NCI-H1436 (cell line): ENCODE measurements at regions not wholly inside any gene's neighbourhood (a gene's known extent, or its start where the extent isn't known, plus 50 kb on each side); places are given as distances from the start of the nearest gene placed in this dataset.
A peak's percentile ranks its signal among the peaks of the same experiment; 100 is the strongest.
"Not testable (repeated sequence)": the region's sequence is repeated elsewhere in the genome, so short reads cannot be mapped to it uniquely, and the experiment has no call there.

ENCODE experiments used
- DNase-seq: peaks from one replicate; lab custom pipeline; 2025; lab: John Stamatoyannopoulos, UW

DNA sequence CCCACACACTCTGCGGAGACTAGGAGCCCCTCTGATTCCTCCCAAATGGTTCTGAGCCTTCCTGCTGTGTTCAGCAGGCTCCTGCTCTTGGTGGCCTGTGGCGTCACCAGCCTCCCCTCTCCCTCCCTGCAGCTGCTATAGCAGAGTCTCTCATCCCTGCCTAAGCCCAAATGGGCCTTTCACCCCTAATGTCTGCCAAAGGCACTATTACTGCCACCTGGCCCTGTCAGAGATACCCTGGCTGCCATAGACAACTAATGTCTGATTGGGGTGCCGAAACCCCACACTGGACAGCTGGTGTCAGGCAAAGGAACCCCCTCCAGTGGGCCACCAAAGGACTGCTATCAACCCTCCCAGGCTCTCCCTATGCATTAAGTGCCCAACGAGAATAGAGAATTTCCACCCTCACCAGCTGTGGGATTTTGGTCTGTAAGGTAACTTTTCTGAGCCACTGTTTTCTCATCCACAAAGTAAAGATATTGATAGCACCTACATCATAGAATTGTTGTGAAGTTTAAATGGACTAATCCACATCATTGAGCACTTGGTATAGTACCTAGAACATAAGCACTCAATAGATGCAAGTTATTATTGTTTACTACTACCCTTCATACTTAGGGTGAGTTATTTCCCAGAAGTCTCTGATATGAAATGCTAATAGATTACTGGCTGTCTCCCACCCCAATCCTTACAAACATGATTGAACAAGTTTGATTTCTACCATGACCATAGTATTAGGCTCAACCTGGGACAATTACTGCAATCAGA, 421.3 kb downstream of the MID1IP1 start:
- no peak for DNase-seq

- no peak for DNase-seq
These were observed 425.0 kb downstream of the MID1IP1 start for GRCh38 chrX:39226251-39226650.

GRCh38 chrX:39227371-39227770, 426.1 kb downstream of the MID1IP1 start:
- no peak for DNase-seq

GRCh38 chrX:39238006-39238405, 436.7 kb downstream of the MID1IP1 start:
- DNase-seq: no peak

- DNase-seq: peak; percentile 7
These were observed 440.9 kb downstream of the MID1IP1 start for GRCh38 chrX:39242187-39242586.

DNA sequence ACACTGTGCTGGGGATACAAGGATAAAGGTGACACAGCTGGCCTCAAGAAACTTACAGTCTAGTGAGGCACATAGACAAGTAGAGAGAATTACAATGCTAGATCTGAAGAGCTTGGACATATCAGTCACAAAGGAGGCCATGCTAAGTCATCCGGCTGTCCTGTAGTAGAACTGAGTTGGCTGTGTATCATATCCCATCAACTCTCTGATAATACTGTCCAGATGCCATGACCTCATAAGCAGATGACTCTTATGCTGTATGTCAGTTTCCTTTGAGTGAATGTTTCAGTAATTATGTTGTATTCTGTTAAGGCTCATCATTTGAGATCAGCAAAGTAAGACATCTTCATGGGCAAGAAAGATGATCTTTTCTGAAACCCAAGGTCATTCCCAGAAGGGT, 442.9 kb downstream of the MID1IP1 start:
- no peak for DNase-seq

- no peak for DNase-seq
These were observed 443.8 kb downstream of the MID1IP1 start for GRCh38 chrX:39245024-39245423.

GRCh38 chrX:39247536-39247935, 446.3 kb downstream of the MID1IP1 start:
- DNase-seq: no peak

GRCh38 chrX:39248330-39248729, 447.1 kb downstream of the MID1IP1 start:
- no peak for DNase-seq

- no peak for DNase-seq
These were observed 448.7 kb downstream of the MID1IP1 start for GRCh38 chrX:39249999-39250398.

GRCh38 chrX:39251995-39252394, 450.7 kb downstream of the MID1IP1 start:
- DNase-seq: no peak

DNA sequence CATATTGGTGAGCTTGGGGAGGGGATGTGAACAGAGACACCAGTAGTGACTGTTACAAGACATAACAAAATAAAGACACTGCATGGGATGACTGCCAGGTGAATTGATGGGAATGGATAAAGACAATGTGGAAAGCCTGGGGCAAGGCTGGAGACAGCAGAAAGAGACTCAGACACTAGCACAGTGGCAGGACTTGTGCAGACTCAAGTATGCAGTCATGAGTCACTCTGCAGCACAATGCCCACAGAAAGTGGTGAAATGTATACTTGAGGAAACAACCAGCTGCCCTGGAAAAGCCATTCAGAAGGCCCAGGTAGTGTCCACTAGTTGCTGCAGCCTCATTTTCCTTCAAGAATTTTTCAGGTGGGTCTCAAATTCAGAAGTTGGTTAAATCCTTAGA, 452.3 kb downstream of the MID1IP1 start:
- DNase-seq: no peak

GRCh38 chrX:39258331-39258730, 457.1 kb downstream of the MID1IP1 start:
- DNase-seq: no peak

GRCh38 chrX:39260965-39261364, 459.7 kb downstream of the MID1IP1 start:
- DNase-seq: no peak

- peak; percentile 13 for DNase-seq
These were observed 460.3 kb downstream of the MID1IP1 start for GRCh38 chrX:39261446-39262147.

GRCh38 chrX:39262641-39263040, 461.4 kb downstream of the MID1IP1 start:
- DNase-seq: no peak

DNA sequence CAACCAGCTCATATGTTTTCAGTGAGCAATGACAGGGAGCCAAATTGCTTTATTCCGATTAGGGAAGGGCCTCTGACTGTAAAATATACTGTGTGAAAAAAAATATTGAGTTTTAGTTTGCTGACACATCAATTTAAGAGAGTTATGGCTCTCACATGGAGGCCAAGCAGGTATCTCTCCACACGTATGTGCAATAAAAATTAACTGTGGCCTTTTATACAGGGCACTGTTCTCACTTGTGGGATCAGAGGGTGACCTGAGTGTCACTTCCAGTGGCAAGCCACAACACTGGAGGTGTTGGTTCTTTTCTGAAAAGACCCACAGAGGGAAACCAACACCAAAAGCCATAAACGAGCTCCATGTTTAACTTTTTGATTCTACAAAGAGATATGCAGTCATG, 462.8 kb downstream of the MID1IP1 start:
- no peak for DNase-seq

DNA sequence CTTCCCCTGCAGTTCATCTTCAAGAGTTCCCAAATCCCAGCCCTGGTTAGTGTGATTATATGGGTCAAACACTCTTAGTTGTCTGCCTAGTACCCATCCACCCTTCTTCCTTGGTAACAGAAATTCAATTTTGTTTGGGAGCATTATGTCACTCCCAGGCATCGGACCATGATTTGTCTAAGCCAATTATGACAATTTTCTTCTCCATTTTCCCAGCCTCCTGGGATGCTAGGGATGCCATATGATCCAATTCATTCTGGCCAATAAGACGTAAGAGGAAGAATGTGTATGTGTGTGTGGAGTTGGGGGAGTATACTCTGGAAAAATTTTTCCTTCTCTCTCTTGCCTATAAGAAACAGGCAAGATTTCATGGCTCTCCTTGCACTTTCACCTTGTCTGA, 465.9 kb downstream of the MID1IP1 start:
- DNase-seq: no peak

- no peak for DNase-seq
These were observed 466.9 kb downstream of the MID1IP1 start for GRCh38 chrX:39268207-39268606.

- DNase-seq: no peak
These were observed 474.3 kb downstream of the MID1IP1 start for GRCh38 chrX:39275500-39276068.

- not testable (repeated sequence) for DNase-seq
These were observed 476.6 kb downstream of the MID1IP1 start for GRCh38 chrX:39277685-39278390.

- DNase-seq: no peak
These were observed 482.0 kb downstream of the MID1IP1 start for GRCh38 chrX:39283239-39283638.

DNA sequence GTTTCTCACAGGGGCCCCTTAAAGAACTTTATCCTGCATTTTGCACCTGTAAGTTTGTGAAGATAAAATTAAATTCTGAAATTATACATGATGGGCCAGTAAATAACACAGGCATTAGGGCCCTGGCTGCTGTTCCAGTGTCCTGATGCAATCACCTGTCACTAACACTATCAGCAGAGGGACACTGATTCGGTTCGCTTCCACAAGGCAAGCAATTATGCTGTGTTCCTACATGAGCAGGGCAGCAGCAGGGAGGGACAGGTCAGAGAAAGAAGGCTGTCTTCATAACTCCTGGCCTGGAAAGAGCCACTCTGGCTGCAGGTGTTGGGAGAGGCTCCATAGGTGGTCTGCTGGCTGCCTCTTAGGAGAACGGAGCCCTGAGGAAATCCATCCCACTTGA, 487.3 kb downstream of the MID1IP1 start:
- DNase-seq: no peak
